ENCODE measurements at regions not wholly inside any gene's neighbourhood (a gene's known extent, or its start where the extent isn't known, plus 50 kb on each side); places are given as distances from the start of the nearest gene placed in this dataset.

GRCh38 chr2:76089683-76090082 lies 379.0 kb upstream of the GCFC2 start:
- no peak overlapping the region for H3K27ac ChIP-seq
- H3K4me3 ChIP-seq (ENCODE audit: low read depth, low read length): no peak overlapping the region
- H3K79me2 ChIP-seq: no peaks in the 10 kb centered on the region
- H3K27me3 ChIP-seq (ENCODE audit: control insufficient read depth, insufficient read depth, low read length): no peaks in the 10 kb centered on the region
- no peaks in the 10 kb centered on the region for H3K36me3 ChIP-seq (ENCODE audit: control insufficient read depth, insufficient read depth, low read length)
- no peaks in the 10 kb centered on the region for H3K9me3 ChIP-seq (ENCODE audit: control insufficient read depth, low read length)
- H3K4me2 ChIP-seq (ENCODE audit: low read length): no peak overlapping the region
- no peak overlapping the region for H2AFZ ChIP-seq
- TF ChIP-seq CTCF (IDR thresholded peaks at IDR 0.05): no peak
- no peaks in the 10 kb centered on the region for H3K4me1 ChIP-seq
- H3K9ac ChIP-seq: no peak overlapping the region

- Histone ChIP-seq H3K27ac (no peak overlapping the region), H3K4me2 (ENCODE audit: low read length) (no peak overlapping the region), H3K79me2 (no peaks in the 10 kb centered on the region), H3K36me3 (ENCODE audit: control insufficient read depth, insufficient read depth, low read length) (no peaks in the 10 kb centered on the region), H3K4me1 (no peaks in the 10 kb centered on the region), H3K27me3 (ENCODE audit: control insufficient read depth, insufficient read depth, low read length) (no peaks in the 10 kb centered on the region), H3K9ac (no peak overlapping the region), H3K9me3 (ENCODE audit: control insufficient read depth, low read length) (no peaks in the 10 kb centered on the region), H3K4me3 (ENCODE audit: low read depth, low read length) (no peak overlapping the region), H2AFZ (no peak overlapping the region)
- no peak for TF ChIP-seq CTCF (IDR thresholded peaks at IDR 0.05)
Observed at GRCh38 chr2:76083248-76083647, 372.5 kb upstream of the GCFC2 start.

DNA sequence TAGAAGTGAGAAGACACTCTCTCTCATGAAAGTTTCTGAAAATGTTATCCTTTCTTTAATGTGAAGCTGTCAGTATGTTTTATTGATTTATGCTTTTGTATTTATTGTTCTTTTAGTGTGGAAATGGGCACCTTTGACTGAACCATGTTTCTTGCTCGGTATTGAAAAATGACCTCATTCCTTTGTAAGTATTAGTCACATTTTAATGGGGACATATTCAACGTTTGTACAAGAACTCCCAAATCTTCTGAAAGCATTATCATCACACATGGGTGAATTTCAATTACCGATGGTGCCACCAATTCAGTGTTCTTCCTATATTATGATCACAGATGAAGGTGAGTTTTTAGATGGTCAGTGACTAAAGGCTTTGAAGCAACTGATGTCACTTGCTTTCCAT lies 371.8 kb upstream of the GCFC2 start:
- no peaks in the 10 kb centered on the region for H3K9me3 ChIP-seq (ENCODE audit: control insufficient read depth, low read length)
- no peaks in the 10 kb centered on the region for H3K27me3 ChIP-seq (ENCODE audit: control insufficient read depth, insufficient read depth, low read length)
- H3K79me2 ChIP-seq: no peaks in the 10 kb centered on the region
- H3K4me3 ChIP-seq (ENCODE audit: low read depth, low read length): no peak overlapping the region
- H3K4me1 ChIP-seq: no peaks in the 10 kb centered on the region
- H3K36me3 ChIP-seq (ENCODE audit: control insufficient read depth, insufficient read depth, low read length): no peaks in the 10 kb centered on the region
- H3K4me2 ChIP-seq (ENCODE audit: low read length): no peak overlapping the region
- no peak overlapping the region for H2AFZ ChIP-seq
- TF ChIP-seq CTCF (IDR thresholded peaks at IDR 0.05): no peak
- no peak overlapping the region for H3K27ac ChIP-seq
- no peak overlapping the region for H3K9ac ChIP-seq

DNA sequence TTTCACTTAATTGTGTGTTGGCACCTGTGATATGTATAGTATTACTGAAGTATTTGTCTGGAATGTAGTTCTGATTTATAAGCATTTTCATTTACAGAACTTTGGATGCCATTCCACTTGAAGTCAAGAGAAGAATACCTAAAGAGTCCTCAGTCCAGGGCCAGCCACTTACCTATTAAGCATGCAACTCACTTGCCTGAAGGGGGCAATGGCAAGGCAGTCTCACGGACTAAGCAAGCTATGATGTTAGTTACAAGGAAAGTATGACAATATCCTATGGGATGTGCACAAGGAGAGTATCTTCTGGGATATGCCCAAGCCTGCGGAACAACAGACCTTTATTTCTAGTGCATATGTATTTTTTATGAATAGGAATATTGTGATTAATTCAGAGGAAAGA lies 369.4 kb upstream of the GCFC2 start:
- no peaks in the 10 kb centered on the region for H3K36me3 ChIP-seq (ENCODE audit: control insufficient read depth, insufficient read depth, low read length)
- no peak overlapping the region for H2AFZ ChIP-seq
- H3K4me3 ChIP-seq (ENCODE audit: low read depth, low read length): no peak overlapping the region
- no peak overlapping the region for H3K4me2 ChIP-seq (ENCODE audit: low read length)
- H3K27ac ChIP-seq: no peak overlapping the region
- H3K9ac ChIP-seq: no peak overlapping the region
- no peaks in the 10 kb centered on the region for H3K4me1 ChIP-seq
- H3K79me2 ChIP-seq: no peaks in the 10 kb centered on the region
- H3K9me3 ChIP-seq (ENCODE audit: control insufficient read depth, low read length): no peaks in the 10 kb centered on the region
- TF ChIP-seq CTCF (IDR thresholded peaks at IDR 0.05): no peak
- no peaks in the 10 kb centered on the region for H3K27me3 ChIP-seq (ENCODE audit: control insufficient read depth, insufficient read depth, low read length)

DNA sequence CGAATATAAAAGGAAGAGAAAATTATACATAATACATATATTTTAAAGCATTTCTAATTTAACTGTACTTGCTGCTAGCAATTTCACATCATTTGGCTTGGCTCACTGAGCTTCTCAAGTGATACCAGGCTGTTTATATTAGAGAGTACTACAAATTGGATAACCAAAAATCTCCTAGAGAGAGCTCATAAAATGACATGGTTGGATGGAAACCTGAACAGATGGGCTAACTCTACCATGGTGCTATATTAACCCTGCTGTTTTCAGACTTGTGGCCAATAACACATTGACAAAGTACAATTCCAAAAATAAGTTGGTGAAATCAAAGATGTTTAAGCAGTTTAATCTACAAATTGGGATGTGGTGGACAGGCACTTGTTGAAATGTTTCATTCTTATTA lies 364.4 kb upstream of the GCFC2 start:
- Histone ChIP-seq H3K79me2 (no peaks in the 10 kb centered on the region), H3K4me2 (ENCODE audit: low read length) (no peak overlapping the region), H3K27me3 (ENCODE audit: control insufficient read depth, insufficient read depth, low read length) (no peaks in the 10 kb centered on the region), H3K4me3 (ENCODE audit: low read depth, low read length) (no peak overlapping the region), H3K9ac (no peak overlapping the region), H3K27ac (no peak overlapping the region), H3K9me3 (ENCODE audit: control insufficient read depth, low read length) (no peaks in the 10 kb centered on the region), H3K36me3 (ENCODE audit: control insufficient read depth, insufficient read depth, low read length) (no peaks in the 10 kb centered on the region), H3K4me1 (no peaks in the 10 kb centered on the region), H2AFZ (no peak overlapping the region)
- TF ChIP-seq CTCF (IDR thresholded peaks at IDR 0.05): no peak
